IMR-90 (cell line): ENCODE measurements at regions not wholly inside any gene's neighbourhood (a gene's known extent, or its start where the extent isn't known, plus 50 kb on each side); places are given as distances from the start of the nearest gene placed in this dataset.

Experiments used
- CEBPB ChIP-seq: IDR thresholded peaks from 2 replicates; pipeline ENCODE4 v1.6.1; 2012; ENCODE audit warnings: low read depth, low read length, improper control_type of control experiment
- CTCF ChIP-seq: conservative IDR thresholded peaks from 2 replicates; pipeline ENCODE4 v1.5.1; 2012; ENCODE audit warnings: mild to moderate bottlenecking, low read depth, low read length, improper control_type of control experiment
- MXI1 ChIP-seq: IDR thresholded peaks from 2 replicates; pipeline ENCODE4 v1.6.1; 2012; ENCODE audit warnings: low read depth, mild to moderate bottlenecking, low read length, moderate library complexity, borderline replicate concordance
- NFE2L2 ChIP-seq: fragments of 150-350 bp; IDR thresholded peaks from 2 replicates; pipeline ENCODE4 v1.6.1; 2016; ENCODE audit warnings: low read depth, mild to moderate bottlenecking, low read length
- POLR2A ChIP-seq: IDR thresholded peaks from 2 replicates; pipeline ENCODE4 v1.6.1; 2012; ENCODE audit warnings: mild to moderate bottlenecking, low read depth, low read length
- RCOR1 ChIP-seq: IDR thresholded peaks from 2 replicates; pipeline ENCODE4 v1.6.1; 2012; ENCODE audit warnings: mild to moderate bottlenecking, low read length, improper control_type of control experiment; ENCODE audit not compliant: insufficient replicate concordance
- USF2 ChIP-seq: fragments of 150-350 bp; IDR thresholded peaks from 2 replicates; pipeline ENCODE4 v1.6.1; 2017; ENCODE audit warnings: mild to moderate bottlenecking, antibody characterized with exemption, low read length, low read depth

- TF ChIP-seq NFE2L2 (no peak), CTCF (no peak), MXI1 (no peak), CEBPB (no peak), POLR2A (no peak), USF2 (no peak), RCOR1 (no peak)
Measured at GRCh38 chr6:166760288-166760687, 133.2 kb upstream of the RPS6KA2 start.
